Vagina (tissue), 2 donors: ENCODE measurements at regions not wholly inside any gene's neighbourhood (a gene's known extent, or its start where the extent isn't known, plus 50 kb on each side); places are given as distances from the start of the nearest gene placed in this dataset.

Source experiments
- CTCF ChIP-seq, 3 experiments: fragments of 450-650 bp in 2 of 3; fragments of 200-600 bp in 1 of 3; sonication (generic) in 1 of 3; IDR thresholded peaks; one replicate each; pipeline ENCODE4 v1.5.1; 2017 to 2019; ENCODE audit warnings: antibody characterized with exemption in 3 of 3, mild to moderate bottlenecking in 2 of 3, moderate library complexity in 2 of 3
- POLR2A ChIP-seq, 2 donors: fragments of 450-650 bp; IDR thresholded peaks; one replicate each; pipeline ENCODE4 v1.6.1; 2017; ENCODE audit warnings: antibody characterized with exemption in 2 of 2, mild to moderate bottlenecking in 2 of 2, moderate library complexity in 2 of 2

- TF ChIP-seq POLR2A (IDR thresholded peaks at IDR 0.05), result no peak
- TF ChIP-seq CTCF (IDR thresholded peaks at IDR 0.05), result no peak
Observed at GRCh38 chr7:85775431-85775830, 588.6 kb upstream of the SEMA3D start.
